Dermis microvascular lymphatic vessel endothelial cell (primary cell): ENCODE measurements at regions not wholly inside any gene's neighbourhood (a gene's known extent, or its start where the extent isn't known, plus 50 kb on each side); places are given as distances from the start of the nearest gene placed in this dataset.
"Not testable (repeated sequence)": the region's sequence is repeated elsewhere in the genome, so short reads cannot be mapped to it uniquely, and the experiment has no call there.

Experiments used
- DNase-seq, 2 donors: peaks; one replicate each; pipeline versions ENCODE4 v3.0.0 to v3.0.0-alpha.2; 2010; ENCODE audit warnings: low read depth in 2 of 2

DNA sequence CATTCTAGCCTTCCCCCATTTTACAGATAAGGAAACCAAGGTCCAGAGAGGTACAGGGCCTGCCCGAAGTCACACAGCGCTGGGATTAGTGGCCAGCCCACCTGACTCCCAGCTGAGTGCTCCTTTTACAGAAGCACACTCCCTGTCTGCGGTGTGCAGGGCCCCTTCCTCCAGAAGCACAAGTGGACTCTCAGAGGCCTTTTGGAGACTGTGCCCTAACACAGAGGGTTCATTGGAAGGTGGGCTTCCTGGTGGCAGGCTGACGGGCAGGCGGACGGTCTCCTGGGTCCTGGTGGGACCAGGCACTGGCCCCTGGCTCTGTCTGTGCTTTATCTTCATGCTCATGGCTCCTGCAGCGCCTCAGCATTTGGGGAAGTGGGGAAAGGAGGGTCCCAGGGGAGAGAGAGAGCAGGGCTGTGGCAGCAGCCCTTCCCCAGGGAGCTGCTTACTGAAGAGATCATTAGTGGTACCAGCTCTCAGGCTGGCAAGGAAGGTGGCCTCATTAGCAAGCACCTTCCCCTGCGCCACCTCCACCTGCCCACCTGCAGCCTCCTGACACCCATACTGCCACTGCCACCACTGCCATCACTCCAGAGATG lies 83.1 kb upstream of the GOLGA6L4 start:
- not testable (repeated sequence) for DNase-seq

GRCh38 chr15:84153655-84154140 lies 81.9 kb upstream of the GOLGA6L4 start:
- not testable (repeated sequence) for DNase-seq

DNA sequence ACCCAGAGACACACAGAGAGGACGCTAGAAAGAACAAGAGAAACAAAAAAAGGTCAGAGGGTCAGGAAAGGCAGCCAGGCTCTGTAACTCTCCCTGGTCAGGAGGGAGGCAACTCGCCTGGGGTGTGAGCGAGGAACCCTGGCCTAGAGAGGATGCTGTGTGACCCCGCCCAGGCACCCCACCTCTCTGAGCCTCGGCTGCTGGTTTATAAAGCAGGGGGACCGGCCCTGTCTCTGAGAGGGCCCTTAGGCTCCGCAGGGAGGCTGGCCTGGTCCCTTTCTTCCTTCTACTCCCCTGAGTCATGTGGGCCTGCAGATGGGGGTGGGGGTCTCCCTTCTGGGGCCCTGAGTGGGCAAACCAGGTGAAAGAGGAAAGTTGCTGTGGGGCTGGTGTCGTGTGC lies 81.3 kb upstream of the GOLGA6L4 start:
- DNase-seq: not testable (repeated sequence)

GRCh38 chr15:84154787-84155186 lies 80.8 kb upstream of the GOLGA6L4 start:
- not testable (repeated sequence) for DNase-seq

GRCh38 chr15:84155792-84156587 lies 79.6 kb upstream of the GOLGA6L4 start:
- not testable (repeated sequence) for DNase-seq

DNA sequence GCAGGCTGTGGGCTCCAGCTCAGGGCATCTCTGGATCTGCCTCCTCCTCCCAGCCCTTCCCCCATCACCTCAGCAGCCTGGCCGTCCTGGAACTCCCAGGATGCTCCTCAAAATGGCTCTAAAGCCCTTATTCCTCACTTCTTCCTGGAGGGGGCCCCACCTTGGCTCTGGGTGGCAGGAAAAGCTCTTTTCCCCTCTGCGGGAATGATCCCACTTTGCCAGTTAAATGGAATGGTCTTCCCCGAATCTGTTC lies 79.1 kb upstream of the GOLGA6L4 start:
- DNase-seq: not testable (repeated sequence)

GRCh38 chr15:84157056-84157632 lies 78.4 kb upstream of the GOLGA6L4 start:
- DNase-seq: not testable (repeated sequence)

DNA sequence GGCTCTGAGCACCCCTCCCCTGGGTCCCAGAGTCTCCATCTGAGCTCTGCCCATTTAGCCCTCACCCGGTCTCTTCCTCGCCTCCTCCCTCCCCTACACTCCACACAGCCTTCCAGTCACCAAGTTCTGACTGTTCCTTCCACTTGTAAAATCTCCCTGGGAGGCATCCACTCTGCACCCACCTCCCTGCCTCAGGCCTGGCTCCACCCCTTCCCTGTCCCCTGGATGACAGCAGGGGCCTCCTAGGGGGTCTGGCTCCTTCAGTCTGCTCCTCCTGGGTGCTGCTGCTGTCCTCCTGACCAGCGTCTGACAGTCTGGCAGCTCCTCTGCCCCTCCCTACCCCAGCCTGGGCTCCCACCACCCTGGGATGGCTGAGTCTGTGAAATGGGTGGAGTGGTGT lies 77.7 kb upstream of the GOLGA6L4 start:
- DNase-seq: not testable (repeated sequence)

DNA sequence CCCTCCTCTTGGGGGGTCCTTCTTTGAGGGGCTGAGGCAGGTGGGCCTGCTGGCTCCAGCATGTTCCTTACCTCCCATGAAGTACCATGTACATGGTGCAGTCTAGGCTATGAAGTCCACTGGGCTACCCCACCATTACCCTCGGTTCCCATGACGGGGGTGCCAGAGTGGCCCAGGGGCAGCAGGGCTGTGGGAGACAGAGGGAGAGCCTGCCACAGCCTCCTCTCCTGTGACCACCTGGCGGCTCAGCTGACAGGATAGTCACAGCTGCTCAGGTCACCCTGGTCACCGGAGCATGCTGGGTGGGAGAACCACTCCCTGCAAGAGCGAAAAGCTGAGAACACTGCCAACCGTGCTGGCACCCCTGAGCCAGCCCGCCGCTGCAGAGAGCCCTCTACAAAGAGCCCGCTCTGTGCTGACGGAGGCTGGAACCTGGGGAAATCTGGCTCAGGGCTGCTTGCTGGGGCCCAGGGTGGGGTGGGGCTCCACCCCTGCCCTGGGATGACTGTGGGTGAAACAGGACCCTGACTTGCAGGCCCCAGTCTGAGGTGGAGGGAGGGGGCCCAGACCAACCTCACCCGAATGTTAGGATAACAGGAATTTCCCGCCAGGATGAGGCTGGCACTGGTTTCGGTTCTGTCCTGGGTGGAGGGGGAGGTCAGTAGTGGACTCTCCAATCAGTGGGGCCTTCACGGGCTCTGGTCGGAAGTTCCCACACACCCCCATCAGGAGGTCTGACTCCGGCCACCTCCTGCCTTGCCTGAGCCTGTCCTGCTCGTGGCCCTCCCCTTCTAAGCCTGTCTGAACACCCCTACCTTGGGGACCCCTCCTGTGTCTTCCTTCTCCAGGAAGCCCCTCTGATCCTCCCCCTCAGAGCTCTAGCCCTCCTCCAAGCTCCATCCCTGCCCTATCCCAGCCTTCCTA lies 76.0 kb upstream of the GOLGA6L4 start:
- not testable (repeated sequence) for DNase-seq

- DNase-seq: not testable (repeated sequence)
Measured at GRCh38 chr15:84164423-84165292, 70.9 kb upstream of the GOLGA6L4 start.

GRCh38 chr15:84170029-84170428 lies 65.5 kb upstream of the GOLGA6L4 start:
- not testable (repeated sequence) for DNase-seq

DNA sequence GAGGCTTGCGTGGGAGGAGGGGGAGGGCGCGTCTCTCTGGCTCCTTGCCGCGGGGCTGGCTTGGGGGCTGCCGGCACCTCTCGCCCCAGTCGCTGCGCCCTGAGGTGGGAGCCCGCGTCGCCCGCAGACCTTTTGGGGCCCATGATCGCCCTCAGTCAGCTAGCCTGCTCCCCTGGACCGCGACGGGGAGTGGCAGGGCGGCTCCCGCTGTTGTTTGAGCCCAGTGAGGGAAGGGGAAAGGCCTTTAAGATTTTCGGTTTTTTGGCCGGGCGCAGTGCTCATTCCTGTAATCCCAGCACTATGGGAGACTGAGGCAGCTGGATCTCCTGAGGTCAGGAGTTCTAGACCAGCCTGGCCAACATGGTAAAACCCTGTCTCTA lies 62.4 kb upstream of the GOLGA6L4 start:
- DNase-seq: not testable (repeated sequence)
